ENCODE measurements at regions not wholly inside any gene's neighbourhood (a gene's known extent, or its start where the extent isn't known, plus 50 kb on each side); places are given as distances from the start of the nearest gene placed in this dataset.
"Not testable (repeated sequence)": the region's sequence is repeated elsewhere in the genome, so short reads cannot be mapped to it uniquely, and the experiment has no call there.

DNA sequence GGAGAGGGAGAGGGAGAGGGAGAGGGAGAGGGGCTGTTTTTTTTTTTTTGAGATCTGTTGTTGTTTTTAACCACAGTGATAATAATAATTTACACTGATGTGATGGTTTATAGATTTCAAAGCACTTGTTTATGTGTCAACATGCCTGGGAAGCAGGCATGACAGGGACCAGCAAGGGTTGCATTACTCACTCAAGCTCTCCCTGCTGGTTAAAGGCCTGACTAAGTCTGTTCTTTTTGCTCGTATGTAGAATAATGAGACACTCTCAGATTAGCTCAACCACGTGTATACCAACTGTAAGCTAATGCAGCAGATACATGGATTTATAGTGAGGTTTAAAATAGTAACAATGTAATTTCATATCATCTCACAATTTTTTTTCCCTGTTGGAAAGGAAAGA lies 134.6 kb upstream of the BOD1L1 start:
- no peak for DNase-seq (ENCODE audit: low read depth in 2 of 2)

DNA sequence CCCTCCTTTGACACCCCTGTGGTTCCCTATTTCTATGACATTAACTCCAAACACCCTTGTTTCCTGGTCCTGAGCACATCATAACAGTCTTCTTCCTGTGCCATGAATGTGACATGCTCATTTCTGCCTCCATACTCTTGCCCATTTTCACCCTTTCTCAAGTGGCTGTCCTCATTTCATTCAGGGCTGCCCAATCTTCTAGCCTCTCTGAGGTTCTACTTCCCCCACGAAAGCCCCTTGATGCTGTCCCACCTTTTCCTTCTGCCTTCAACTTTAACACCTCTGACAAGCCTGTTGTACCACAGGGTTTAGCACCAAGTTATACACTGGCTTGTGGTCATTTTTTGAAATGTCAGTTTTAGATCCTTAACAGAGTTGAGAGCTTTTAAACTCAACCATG lies 136.2 kb upstream of the BOD1L1 start:
- no peak for DNase-seq (ENCODE audit: low read depth in 2 of 2)

DNA sequence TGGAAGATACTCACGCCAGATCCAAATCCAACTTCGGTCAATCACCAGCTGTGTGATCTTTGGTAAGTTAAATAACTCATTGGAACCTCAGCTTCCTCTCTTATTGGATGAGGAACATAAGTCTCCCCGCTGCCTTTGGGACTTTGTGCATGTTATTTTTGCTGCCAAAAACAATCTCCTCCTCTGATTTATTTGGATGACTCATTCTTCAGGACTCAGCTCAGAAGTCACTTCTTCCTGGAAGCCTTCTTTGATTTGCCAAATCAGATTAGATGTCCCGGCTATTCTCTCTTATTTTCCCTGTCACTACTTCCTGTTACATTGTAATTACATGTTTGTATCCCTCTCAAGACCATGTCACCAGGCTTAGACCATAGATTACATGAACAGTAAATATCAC lies 138.0 kb upstream of the BOD1L1 start:
- no peak for DNase-seq (ENCODE audit: low read depth in 2 of 2)

DNA sequence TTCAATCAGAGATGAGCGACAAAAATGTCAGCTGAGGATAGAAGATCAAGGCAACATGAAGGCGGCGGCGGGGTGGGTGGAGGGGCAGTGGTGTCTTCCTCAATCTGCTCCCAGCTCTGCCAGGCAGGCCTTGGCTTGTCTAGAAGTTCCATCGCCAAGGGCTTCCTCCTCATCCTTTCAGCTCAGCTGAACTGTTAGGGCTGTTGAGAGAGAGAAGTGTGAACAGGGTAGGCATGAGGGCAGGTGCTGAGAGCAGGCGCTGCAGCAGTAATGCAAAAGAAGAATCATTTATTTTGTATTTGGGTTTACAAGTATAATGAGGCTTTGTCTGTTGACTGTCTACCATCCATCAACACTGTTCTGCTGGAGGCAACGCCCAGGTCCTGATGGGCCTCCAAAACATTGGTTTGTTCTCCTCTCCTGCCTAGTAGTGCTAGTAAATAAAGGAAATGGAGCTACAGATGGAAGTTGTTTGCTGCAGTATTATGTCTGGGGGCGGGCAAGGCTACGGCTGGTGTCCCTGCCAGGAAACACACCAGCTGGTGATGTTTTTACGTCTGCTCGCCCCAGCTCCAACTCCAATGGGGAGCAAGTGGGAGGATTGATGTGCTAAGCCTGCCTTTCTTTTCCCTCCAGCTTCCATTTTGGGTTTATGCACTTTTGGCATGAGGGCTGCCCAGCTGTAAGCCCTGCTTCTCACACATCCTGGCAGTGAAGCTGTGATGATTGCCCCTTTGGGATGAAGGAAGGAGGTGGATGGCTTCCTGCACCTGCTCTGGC lies 139.4 kb upstream of the BOD1L1 start:
- DNase-seq (ENCODE audit: low read depth in 2 of 2) = no peak

DNA sequence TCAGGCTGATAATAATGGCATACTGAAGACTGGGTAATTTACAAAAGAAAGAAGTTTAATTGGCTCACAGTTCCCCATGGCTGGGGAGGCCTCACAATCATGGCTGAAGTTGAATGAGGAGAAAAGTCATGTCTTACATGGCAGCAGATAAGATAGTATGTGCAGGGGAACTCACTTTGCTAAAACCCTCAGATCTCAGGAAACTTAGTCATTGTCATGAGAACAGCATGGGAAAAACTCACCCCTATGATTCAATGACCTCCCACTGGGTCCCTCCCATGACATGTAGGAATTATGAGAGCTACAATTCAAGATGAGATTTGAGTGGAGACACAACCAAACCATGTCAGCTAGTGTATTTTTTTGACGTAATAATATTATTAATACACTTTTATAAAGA lies 149.8 kb upstream of the BOD1L1 start:
- DNase-seq (ENCODE audit: low read depth in 2 of 2) = no peak

- no peak for DNase-seq (ENCODE audit: low read depth in 2 of 2)
These were observed 150.8 kb upstream of the BOD1L1 start for GRCh38 chr4:13778367-13778766.

- DNase-seq (ENCODE audit: low read depth in 2 of 2) = no peak
These were observed 154.7 kb upstream of the BOD1L1 start for GRCh38 chr4:13782231-13782630.

- no peak for DNase-seq (ENCODE audit: low read depth in 2 of 2)
These were observed 156.4 kb upstream of the BOD1L1 start for GRCh38 chr4:13783800-13784411.

GRCh38 chr4:13793020-13793710 lies 165.6 kb upstream of the BOD1L1 start:
- no peak for DNase-seq (ENCODE audit: low read depth in 2 of 2)

- no peak for DNase-seq (ENCODE audit: low read depth in 2 of 2)
These were observed 167.5 kb upstream of the BOD1L1 start for GRCh38 chr4:13794819-13795565.

GRCh38 chr4:13797061-13797460 lies 169.5 kb upstream of the BOD1L1 start:
- no peak for DNase-seq (ENCODE audit: low read depth in 2 of 2)

- no peak for DNase-seq (ENCODE audit: low read depth in 2 of 2)
These were observed 187.7 kb upstream of the BOD1L1 start for GRCh38 chr4:13815231-13815630.

- DNase-seq (ENCODE audit: low read depth in 2 of 2) = no peak
These were observed 188.9 kb upstream of the BOD1L1 start for GRCh38 chr4:13816472-13816871.

- no peak for DNase-seq (ENCODE audit: low read depth in 2 of 2)
These were observed 194.0 kb upstream of the BOD1L1 start for GRCh38 chr4:13821522-13821921.

- DNase-seq (ENCODE audit: low read depth in 2 of 2) = not testable (repeated sequence)
These were observed 198.3 kb upstream of the BOD1L1 start for GRCh38 chr4:13825822-13826221.

DNA sequence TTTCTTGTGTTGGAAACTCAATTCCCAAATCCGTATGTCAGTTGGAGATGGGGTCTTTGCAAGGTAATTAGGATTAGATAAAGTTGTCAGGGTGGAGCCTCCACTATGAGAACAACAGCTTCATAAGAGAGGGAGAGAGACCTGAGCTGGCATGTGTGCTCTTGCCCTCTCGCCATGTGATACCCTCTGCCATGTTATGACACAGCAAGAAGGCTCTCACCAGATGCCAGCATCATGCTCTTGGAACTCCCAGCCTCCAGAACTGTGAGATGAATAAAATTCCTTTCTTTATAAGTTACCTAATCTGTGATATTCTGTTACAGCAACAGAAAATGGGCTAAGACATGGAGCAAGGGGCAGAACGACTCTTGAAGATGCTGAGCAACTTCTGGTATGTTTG lies 201.9 kb upstream of the BOD1L1 start:
- no peak for DNase-seq (ENCODE audit: low read depth in 2 of 2)

- DNase-seq (ENCODE audit: low read depth in 2 of 2) = no peak
These were observed 202.9 kb upstream of the BOD1L1 start for GRCh38 chr4:13830449-13830848.

DNA sequence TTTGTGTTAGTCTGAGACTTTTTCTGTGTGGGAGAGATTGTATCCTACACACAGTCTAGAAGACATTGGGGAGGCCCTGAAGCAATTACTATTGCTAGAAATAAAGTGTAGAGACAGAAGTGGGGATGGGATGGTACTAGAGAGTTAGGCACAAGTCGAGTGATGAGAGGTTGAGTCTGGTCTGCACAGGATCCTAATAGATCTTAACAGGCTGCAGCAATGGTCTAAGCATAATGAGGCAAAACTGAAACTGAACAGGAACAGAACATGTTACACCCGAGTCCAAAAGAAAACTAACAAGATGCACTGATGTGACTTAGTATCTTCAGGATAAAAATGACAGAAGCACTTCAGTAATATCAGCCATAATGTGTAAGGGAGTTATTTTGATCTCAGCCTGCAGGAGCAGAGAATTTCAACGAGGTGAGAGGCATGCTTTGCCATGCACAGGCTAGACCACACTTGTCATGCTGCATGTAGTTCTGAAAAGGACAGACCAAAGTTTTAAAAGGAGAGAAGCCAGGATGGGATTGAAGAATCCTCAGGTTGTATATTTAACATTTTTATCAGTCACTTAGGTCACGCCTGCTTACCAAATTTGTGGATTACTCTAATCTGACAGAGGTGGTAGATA lies 205.8 kb upstream of the BOD1L1 start:
- no peak for DNase-seq (ENCODE audit: low read depth in 2 of 2)

DNA sequence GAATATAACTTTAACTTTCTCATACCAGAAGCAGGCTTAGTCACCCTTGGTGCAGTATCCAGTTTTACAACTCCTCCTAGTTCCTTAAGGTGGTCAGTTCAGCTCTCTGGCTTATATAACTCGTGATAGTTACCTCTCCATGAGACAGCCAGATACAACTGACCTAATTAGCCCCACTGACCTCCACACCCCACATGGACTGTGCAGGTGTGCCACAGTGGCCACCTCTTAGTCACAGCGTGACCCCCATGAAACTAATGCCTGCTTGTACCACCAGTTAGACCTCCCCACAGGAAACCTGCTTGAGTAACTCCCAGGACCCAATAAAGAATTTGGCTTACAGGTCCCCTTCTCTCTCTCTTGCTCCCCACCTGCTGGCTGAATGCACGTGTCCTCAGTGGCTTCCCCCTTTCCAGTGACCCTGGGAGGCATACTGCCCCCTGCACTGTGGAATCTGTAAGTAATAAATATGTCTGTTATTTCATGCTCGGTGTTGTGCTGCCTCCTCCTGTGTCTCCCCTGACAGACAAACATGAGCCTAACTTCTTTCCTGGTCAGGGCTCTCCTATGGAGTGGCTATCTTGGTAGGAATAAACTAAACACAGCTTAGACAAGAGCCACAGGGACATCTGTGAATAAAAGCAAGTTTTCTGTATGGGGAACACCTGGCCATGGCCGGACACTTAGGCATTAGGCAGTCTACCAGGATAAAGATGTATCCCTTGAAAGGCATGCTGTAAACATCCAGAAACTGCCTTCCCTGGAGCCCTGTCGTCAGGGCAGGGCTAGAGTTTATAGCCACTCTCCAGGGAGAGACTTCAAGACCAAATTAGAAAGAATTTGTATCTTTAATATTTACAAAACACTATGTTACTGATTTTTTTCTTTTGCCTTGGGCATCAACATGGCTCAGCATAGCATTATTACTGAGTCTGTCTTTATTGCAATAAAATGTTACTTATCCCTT lies 209.7 kb upstream of the BOD1L1 start:
- no peak for DNase-seq (ENCODE audit: low read depth in 2 of 2)

- no peak for DNase-seq (ENCODE audit: low read depth in 2 of 2)
These were observed 213.1 kb upstream of the BOD1L1 start for GRCh38 chr4:13840502-13841190.
